ENCODE measurements at regions not wholly inside any gene's neighbourhood (a gene's known extent, or its start where the extent isn't known, plus 50 kb on each side); places are given as distances from the start of the nearest gene placed in this dataset.

DNA sequence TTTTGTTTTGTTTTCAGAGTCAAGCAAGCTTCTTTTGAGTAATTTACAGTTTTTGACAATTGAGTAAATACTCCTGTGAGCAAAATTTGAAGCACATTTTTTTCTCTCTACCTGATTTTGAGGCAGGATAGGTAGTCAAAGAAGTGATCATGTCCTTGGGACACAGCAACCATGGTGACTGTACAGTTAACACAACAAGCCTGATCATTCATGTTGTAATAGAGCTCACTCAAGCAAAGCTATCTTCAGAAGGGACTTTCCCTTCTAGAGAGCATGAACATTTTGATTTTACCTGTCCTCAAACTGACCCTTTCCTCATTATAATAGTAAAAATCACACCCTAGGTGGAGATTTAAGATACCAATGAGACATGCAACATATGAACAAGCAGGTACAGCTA lies 126.5 kb upstream of the KCNK1 start:
- TF ChIP-seq, protein P1, sequence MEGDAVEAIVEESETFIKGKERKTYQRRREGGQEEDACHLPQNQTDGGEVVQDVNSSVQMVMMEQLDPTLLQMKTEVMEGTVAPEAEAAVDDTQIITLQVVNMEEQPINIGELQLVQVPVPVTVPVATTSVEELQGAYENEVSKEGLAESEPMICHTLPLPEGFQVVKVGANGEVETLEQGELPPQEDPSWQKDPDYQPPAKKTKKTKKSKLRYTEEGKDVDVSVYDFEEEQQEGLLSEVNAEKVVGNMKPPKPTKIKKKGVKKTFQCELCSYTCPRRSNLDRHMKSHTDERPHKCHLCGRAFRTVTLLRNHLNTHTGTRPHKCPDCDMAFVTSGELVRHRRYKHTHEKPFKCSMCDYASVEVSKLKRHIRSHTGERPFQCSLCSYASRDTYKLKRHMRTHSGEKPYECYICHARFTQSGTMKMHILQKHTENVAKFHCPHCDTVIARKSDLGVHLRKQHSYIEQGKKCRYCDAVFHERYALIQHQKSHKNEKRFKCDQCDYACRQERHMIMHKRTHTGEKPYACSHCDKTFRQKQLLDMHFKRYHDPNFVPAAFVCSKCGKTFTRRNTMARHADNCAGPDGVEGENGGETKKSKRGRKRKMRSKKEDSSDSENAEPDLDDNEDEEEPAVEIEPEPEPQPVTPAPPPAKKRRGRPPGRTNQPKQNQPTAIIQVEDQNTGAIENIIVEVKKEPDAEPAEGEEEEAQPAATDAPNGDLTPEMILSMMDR (IDR thresholded peaks at IDR 0.05): no peak
- no peak for TF ChIP-seq EP300 (IDR thresholded peaks at IDR 0.05)
- TF ChIP-seq POLR2A (IDR thresholded peaks at IDR 0.05): no peak
- TF ChIP-seq POLR2AphosphoS5 (IDR thresholded peaks at IDR 0.05): no peak
